Upper lobe of left lung (tissue), 6 donors: ENCODE measurements at regions not wholly inside any gene's neighbourhood (a gene's known extent, or its start where the extent isn't known, plus 50 kb on each side); places are given as distances from the start of the nearest gene placed in this dataset.

Experiments
- ATAC-seq, 2 donors: fragments of 200-7000 bp; cut with Tn5 transposase; one replicate each; pipeline ENCODE4 v1.9.1; 2022; ENCODE audit warnings: mild to moderate bottlenecking in 2 of 2, moderate library complexity in 2 of 2; ENCODE audit not compliant: low FRiP score in 2 of 2
- DNase-seq, 2 donors: peaks; one replicate each; pipeline ENCODE4 v3.0.0-alpha.2; 2019 to 2020
- H3K27ac ChIP-seq, 4 donors: fragments of 200-600 bp; sonication (generic); one replicate each; pipeline ENCODE4 v1.5.1; 2016 to 2019
- H3K27me3 ChIP-seq, 4 donors: fragments of 200-600 bp; sonication (generic); one replicate each; pipeline ENCODE4 v1.5.1; 2017 to 2019
- H3K36me3 ChIP-seq, 4 donors: fragments of 200-600 bp; sonication (generic); one replicate each; pipeline ENCODE4 v1.5.1; 2016 to 2019
- H3K4me1 ChIP-seq, 4 donors: fragments of 200-600 bp; sonication (generic); one replicate each; pipeline ENCODE4 v1.5.1; 2018 to 2019
- H3K4me3 ChIP-seq, 4 donors: fragments of 200-600 bp; sonication (generic); one replicate each; pipeline ENCODE4 v1.5.1; 2017 to 2019; ENCODE audit warnings: mild to moderate bottlenecking in 2 of 4, moderate library complexity in 1 of 4
- H3K9me3 ChIP-seq, 4 donors: fragments of 200-600 bp; sonication (generic); one replicate each; pipeline ENCODE4 v1.5.1; 2018 to 2019
- EP300 ChIP-seq, 4 donors: sonication (generic); formaldehyde crosslinking; IDR thresholded peaks; one replicate each; pipeline ENCODE4 v1.5.1; 2017; ENCODE audit warnings: antibody characterized with exemption in 4 of 4, control low read depth in 2 of 4
- POLR2A ChIP-seq, 4 donors: fragments of 450-650 bp; IDR thresholded peaks; one replicate each; pipeline ENCODE4 v1.5.1; 2016 to 2017; ENCODE audit warnings: antibody characterized with exemption in 4 of 4, mild to moderate bottlenecking in 2 of 4
- POLR2AphosphoS5 ChIP-seq, 2 donors: sonication (generic); formaldehyde crosslinking; IDR thresholded peaks; one replicate each; pipeline ENCODE4 v1.5.1; 2017; ENCODE audit warnings: antibody characterized with exemption in 2 of 2
- WGBS, 2 donors: methylation state at CpG; one replicate each; pipeline ENCODE4 v1.1.5; 2017 to 2018; 5-methylcytosine and 5-hydroxymethylcytosine counted together
- TF ChIP-seq, protein P1 (sequence below), 6 experiments: fragments of 450-650 bp in 4 of 6; fragments of 200-600 bp in 2 of 6; sonication (generic) in 2 of 6; IDR thresholded peaks; one replicate each; pipeline ENCODE4 v1.5.1; 2016 to 2019; ENCODE audit warnings: antibody characterized with exemption in 6 of 6
- donor health status: DM: no; HTN: no; CAD: no; lungs with moderate emphysema.
- donor health status: DM: no; HTN: yes; CAD: no; lungs with severe emphysema.

DNA sequence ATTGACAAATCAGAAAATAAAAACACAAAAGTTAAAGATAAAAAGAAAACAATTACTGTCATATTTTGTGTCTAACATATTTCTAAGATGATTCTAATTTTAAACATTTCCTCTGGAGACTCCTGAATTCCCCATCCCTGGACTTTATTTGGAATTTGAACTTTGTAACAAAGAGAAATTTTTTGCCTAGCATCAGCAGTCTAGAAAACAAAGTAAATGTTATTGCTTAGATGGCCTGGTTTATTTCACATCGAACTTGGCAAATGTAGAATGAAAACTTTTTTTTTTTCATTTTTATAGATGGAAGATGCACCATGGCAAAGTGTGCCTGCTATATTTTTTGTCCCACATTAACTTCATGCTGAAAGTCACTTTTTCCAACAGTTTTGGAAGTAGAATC lies 159.1 kb downstream of the TBX18 start:
- Histone ChIP-seq H3K36me3 (no peaks in the 10 kb centered on the region), H3K27ac (no peak overlapping the region), H3K9me3 (no peaks in the 10 kb centered on the region), H3K27me3 (no peaks in the 10 kb centered on the region), H3K4me3 (no peak overlapping the region), H3K4me1 (no peaks in the 10 kb centered on the region)
- TF ChIP-seq POLR2A (IDR thresholded peaks at IDR 0.05), result no peak
- TF ChIP-seq EP300 (IDR thresholded peaks at IDR 0.05), result no peak
- no peak for TF ChIP-seq POLR2AphosphoS5 (IDR thresholded peaks at IDR 0.05)
- 88 to 94% methylated on average over 1 of the region's 1 CpG for WGBS, 2 donors
- no peak for ATAC-seq
- no peak for DNase-seq

DNA sequence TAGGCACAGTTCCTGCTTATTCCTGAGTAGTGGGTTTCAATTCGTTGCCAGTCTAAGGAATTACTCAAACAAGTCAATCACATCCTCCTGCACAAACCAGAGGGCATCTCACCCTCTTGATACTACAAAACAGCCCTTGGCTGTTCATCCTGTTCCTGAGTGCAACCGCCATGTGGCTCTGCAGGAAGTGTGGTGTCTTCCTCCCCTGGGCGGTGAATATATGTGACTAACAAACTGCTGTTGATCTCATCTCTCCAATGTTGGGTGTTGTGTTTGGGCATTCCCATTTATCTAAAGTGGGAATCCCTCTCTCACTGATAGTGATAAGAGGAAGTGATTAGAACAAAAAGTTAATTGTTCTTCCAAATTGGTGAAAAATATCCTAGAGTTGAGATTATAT lies 163.0 kb downstream of the TBX18 start:
- Histone ChIP-seq H3K27me3 (no peaks in the 10 kb centered on the region), H3K36me3 (no peaks in the 10 kb centered on the region), H3K4me1 (no peaks in the 10 kb centered on the region), H3K4me3 (no peak overlapping the region), H3K27ac (no peak overlapping the region), H3K9me3 (no peaks in the 10 kb centered on the region)
- TF ChIP-seq POLR2A (IDR thresholded peaks at IDR 0.05) (no peak), POLR2AphosphoS5 (IDR thresholded peaks at IDR 0.05) (no peak), EP300 (IDR thresholded peaks at IDR 0.05) (no peak)
- TF ChIP-seq, protein P1, sequence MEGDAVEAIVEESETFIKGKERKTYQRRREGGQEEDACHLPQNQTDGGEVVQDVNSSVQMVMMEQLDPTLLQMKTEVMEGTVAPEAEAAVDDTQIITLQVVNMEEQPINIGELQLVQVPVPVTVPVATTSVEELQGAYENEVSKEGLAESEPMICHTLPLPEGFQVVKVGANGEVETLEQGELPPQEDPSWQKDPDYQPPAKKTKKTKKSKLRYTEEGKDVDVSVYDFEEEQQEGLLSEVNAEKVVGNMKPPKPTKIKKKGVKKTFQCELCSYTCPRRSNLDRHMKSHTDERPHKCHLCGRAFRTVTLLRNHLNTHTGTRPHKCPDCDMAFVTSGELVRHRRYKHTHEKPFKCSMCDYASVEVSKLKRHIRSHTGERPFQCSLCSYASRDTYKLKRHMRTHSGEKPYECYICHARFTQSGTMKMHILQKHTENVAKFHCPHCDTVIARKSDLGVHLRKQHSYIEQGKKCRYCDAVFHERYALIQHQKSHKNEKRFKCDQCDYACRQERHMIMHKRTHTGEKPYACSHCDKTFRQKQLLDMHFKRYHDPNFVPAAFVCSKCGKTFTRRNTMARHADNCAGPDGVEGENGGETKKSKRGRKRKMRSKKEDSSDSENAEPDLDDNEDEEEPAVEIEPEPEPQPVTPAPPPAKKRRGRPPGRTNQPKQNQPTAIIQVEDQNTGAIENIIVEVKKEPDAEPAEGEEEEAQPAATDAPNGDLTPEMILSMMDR (IDR thresholded peaks at IDR 0.05), result no peak
- DNase-seq (no peak), ATAC-seq (no peak)
- 55 to 57% methylated on average over 3 of the region's 3 CpGs for WGBS, 2 donors

DNA sequence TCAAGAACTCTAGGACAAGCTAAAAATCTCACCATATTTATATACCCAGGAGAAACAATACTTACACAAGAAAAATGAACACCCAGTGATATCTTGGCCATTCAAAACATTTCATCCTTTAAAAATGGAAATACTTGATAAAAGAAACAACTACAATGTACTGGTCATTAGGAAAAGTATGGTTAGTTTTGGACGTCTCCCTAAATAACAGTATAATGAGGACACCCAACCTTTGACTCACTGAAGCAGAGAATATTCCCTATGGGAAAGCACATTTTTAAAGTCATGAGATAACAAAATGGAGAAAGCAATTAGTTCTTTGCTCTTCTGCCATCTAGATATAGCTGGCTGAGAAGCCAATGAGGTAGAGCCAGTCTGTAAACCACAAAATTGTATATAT lies 164.4 kb downstream of the TBX18 start:
- DNase-seq, result no peak

DNA sequence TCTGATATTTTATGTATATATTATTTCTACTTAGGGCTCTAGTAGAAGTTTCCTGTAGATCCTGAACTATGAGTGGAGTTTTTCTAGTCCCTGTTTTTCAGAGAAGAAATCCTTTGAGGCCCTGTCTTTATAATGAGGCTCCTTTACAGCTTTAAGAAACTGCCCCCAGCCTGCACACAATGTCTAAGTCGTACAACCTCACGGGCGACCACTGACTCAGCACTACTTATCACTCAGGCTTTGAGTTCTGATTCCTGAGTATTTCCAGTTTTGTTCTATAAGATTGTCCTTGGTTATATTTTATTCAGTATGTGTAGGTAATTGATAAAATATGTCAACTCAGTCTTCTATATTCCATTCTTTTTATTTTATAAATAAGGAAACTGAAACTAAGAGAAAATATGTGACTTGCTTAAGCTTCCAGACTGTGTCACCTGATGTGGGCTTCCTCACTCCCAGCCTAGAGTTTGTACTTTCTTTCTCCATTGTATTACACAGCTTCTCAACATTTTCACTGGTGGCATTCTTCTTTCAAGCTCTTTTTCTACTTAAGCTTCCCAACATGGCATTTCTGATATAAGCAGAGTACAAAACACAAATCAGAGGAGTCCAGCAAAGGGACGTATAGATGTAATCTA lies 167.0 kb downstream of the TBX18 start:
- WGBS, 2 donors, result 62 to 80% methylated on average over 4 of the region's 4 CpGs
- no peak overlapping the region for H3K27ac ChIP-seq
- no peak for TF ChIP-seq EP300 (IDR thresholded peaks at IDR 0.05)
- TF ChIP-seq POLR2AphosphoS5 (IDR thresholded peaks at IDR 0.05), result no peak
- TF ChIP-seq, protein P1 (IDR thresholded peaks at IDR 0.05), result no peak
- no peak for TF ChIP-seq POLR2A (IDR thresholded peaks at IDR 0.05)
- H3K36me3 ChIP-seq, result no peaks in the 10 kb centered on the region
- H3K27me3 ChIP-seq, result no peaks in the 10 kb centered on the region
- ATAC-seq, result no peak
- no peaks in the 10 kb centered on the region for H3K4me1 ChIP-seq
- DNase-seq, result no peak
- no peak overlapping the region for H3K4me3 ChIP-seq
- no peaks in the 10 kb centered on the region for H3K9me3 ChIP-seq

More for the DNA sequence above, 164.4 kb downstream of the TBX18 start:
- Histone ChIP-seq H3K27ac (no peak overlapping the region), H3K9me3 (no peaks in the 10 kb centered on the region), H3K36me3 (no peaks in the 10 kb centered on the region), H3K4me3 (no peak overlapping the region), H3K27me3 (no peaks in the 10 kb centered on the region), H3K4me1 (no peaks in the 10 kb centered on the region)
- 86 to 90% methylated on average over 1 of the region's 1 CpG for WGBS, 2 donors
- ATAC-seq, result no peak
- no peak for TF ChIP-seq POLR2A (IDR thresholded peaks at IDR 0.05)
- TF ChIP-seq, protein P1 (IDR thresholded peaks at IDR 0.05), result no peak
- no peak for TF ChIP-seq EP300 (IDR thresholded peaks at IDR 0.05)
- no peak for TF ChIP-seq POLR2AphosphoS5 (IDR thresholded peaks at IDR 0.05)

DNA sequence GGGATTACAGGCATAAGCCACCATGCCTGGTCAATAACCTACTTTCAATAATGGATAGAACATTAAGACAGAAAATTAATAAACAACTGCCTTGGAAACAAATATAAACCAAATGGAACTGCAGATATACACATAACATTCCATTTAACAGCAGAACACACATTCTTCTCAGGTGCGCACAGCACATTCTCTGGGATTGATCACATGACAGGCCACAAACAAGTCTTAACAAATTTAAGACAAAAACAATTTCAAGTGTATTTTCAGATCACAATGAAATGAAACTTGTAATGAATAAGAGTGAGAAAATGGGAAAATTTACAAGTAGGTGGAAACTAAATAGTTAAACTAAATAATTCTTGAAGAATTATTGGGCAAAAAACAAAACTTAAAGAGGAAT lies 167.9 kb downstream of the TBX18 start:
- no peaks in the 10 kb centered on the region for H3K9me3 ChIP-seq
- H3K27ac ChIP-seq, result no peak overlapping the region
- H3K4me3 ChIP-seq, result no peak overlapping the region
- H3K36me3 ChIP-seq, result no peaks in the 10 kb centered on the region
- no peak for DNase-seq
- no peak for ATAC-seq
- H3K27me3 ChIP-seq, result no peaks in the 10 kb centered on the region
- TF ChIP-seq POLR2AphosphoS5 (IDR thresholded peaks at IDR 0.05), result no peak
- TF ChIP-seq, protein P1 (IDR thresholded peaks at IDR 0.05), result no peak
- TF ChIP-seq EP300 (IDR thresholded peaks at IDR 0.05), result no peak
- TF ChIP-seq POLR2A (IDR thresholded peaks at IDR 0.05), result no peak
- H3K4me1 ChIP-seq, result no peaks in the 10 kb centered on the region
- 92 to 96% methylated on average over 1 of the region's 1 CpG for WGBS, 2 donors
